GM10248 (cell line): ENCODE measurements at regions not wholly inside any gene's neighbourhood (a gene's known extent, or its start where the extent isn't known, plus 50 kb on each side); places are given as distances from the start of the nearest gene placed in this dataset.

Experiments
- CTCF ChIA-PET: fragments of 300-600 bp; sonication (Branson Sonifier 250); formaldehyde crosslinking; extraction: SDS; loops from one replicate; lab custom pipeline; 2021; ENCODE audit warnings: antibody characterized with exemption; lab: Yijun Ruan, JAX
- POLR2A ChIA-PET: fragments of 350-650 bp; sonication (Branson Sonifier 250); formaldehyde crosslinking; extraction: SDS; loops from one replicate; lab custom pipeline; 2020; ENCODE audit warnings: antibody characterized with exemption; lab: Yijun Ruan, JAX
- DNase-seq: peaks from one replicate; pipeline ENCODE4 v3.0.0; 2012; ENCODE audit errors: extremely low spot score
- TF ChIP-seq, protein P1 (sequence below): IDR thresholded peaks from 2 replicates; pipeline ENCODE4 v1.5.1; 2012; ENCODE audit warnings: mild to moderate bottlenecking, low read depth; ENCODE audit errors: extremely low read depth, missing control alignments, control extremely low read depth

DNA sequence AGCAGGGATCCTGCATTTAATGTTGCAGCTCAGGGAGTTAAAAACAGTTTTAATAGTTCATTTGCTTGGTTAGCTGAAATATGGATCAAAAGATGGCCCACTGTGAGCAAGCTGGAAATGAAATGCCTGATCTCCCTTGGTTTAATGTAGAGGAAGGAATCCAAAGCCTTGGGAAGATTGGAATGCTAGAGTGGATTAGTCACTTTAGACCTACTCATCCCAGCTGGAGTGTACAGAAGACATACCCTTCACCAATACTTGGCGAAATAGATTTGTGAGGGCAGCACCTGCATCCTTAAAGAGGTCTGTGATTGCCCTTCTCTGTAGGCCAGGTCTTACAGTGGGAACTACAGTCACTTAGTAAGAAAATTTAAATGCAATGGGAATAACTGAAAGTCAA, 58.0 kb upstream of the KRAS start:
- CTCF ChIA-PET, result interaction anchor here (1.8 kb wide), 1 partner anchor 67 kb away, joined by 5 read pairs; no protein-coding TSS in a partner anchor
- TF ChIP-seq, protein P1, sequence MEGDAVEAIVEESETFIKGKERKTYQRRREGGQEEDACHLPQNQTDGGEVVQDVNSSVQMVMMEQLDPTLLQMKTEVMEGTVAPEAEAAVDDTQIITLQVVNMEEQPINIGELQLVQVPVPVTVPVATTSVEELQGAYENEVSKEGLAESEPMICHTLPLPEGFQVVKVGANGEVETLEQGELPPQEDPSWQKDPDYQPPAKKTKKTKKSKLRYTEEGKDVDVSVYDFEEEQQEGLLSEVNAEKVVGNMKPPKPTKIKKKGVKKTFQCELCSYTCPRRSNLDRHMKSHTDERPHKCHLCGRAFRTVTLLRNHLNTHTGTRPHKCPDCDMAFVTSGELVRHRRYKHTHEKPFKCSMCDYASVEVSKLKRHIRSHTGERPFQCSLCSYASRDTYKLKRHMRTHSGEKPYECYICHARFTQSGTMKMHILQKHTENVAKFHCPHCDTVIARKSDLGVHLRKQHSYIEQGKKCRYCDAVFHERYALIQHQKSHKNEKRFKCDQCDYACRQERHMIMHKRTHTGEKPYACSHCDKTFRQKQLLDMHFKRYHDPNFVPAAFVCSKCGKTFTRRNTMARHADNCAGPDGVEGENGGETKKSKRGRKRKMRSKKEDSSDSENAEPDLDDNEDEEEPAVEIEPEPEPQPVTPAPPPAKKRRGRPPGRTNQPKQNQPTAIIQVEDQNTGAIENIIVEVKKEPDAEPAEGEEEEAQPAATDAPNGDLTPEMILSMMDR, result no peak
- no peak for DNase-seq
- POLR2A ChIA-PET, result no interaction called here

DNA sequence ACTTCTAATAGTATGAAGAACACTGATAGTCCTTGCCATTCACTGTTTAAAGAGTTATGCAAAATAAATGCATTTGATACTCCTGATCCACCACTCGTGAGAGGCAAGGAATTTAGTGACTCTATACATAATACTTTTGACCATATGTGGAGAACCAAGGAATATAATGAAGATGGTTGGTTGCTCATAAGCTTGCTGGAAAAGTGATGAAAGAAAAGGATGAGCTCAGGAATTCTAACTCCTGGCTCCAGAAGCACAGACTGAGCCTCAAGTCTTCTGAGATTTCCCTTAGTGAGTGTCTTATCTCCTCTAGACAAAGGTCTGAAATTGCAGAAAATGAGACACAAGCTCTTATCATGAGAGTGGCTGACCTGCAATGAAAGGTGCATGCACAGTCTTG, 57.1 kb upstream of the KRAS start:
- CTCF ChIA-PET, result no interaction called here
- no peak for DNase-seq
- POLR2A ChIA-PET, result no interaction called here
- TF ChIP-seq, protein P1, result no peak

DNA sequence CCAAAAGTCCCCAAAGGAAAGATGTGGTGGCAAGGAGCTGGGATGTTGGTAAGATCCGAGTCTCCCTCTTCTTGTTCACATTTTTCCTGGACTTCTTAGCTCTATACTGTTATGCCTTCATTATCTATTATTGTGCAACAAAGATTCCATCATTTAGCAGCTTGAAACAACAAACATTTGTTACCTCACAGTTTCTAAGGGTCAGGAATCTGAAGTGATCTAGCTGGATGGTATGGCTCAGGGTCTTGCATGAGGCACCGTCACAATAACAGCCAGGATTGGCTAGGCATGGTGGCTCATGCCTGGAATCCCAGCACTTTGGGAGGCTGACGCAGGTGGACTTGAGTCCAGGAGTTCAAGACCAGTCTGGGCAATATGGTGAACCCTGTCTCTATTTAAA, 51.1 kb upstream of the KRAS start:
- CTCF ChIA-PET, result interaction anchor here (1.5 kb wide), 1 partner anchor 10 kb away, joined by 7 read pairs; no protein-coding TSS in a partner anchor

More for the DNA sequence above, 51.1 kb upstream of the KRAS start:
- DNase-seq, result no peak
- TF ChIP-seq, protein P1, result no peak
- POLR2A ChIA-PET, result no interaction called here
